22Rv1 (cell line): ENCODE measurements at regions not wholly inside any gene's neighbourhood (a gene's known extent, or its start where the extent isn't known, plus 50 kb on each side); places are given as distances from the start of the nearest gene placed in this dataset.
"Not testable (repeated sequence)": the region's sequence is repeated elsewhere in the genome, so short reads cannot be mapped to it uniquely, and the experiment has no call there.

Source experiments
- CTCF ChIP-seq: fragments of 450-650 bp; IDR thresholded peaks from 2 replicates; pipeline ENCODE4 v1.5.1; 2017; ENCODE audit warnings: mild to moderate bottlenecking
- ZFX ChIP-seq: fragments of 450-650 bp; IDR thresholded peaks from 2 replicates; pipeline ENCODE4 v1.6.1; 2017; ENCODE audit warnings: antibody characterized with exemption, borderline replicate concordance

- TF ChIP-seq CTCF, ZFX: not testable (repeated sequence)
These were observed 107.6 kb upstream of the ADGRG2 start for GRCh38 chrX:19229896-19230295.
